NOMO-1 treated with dmso at 0.1 percent for 144 hours (cell line): ENCODE measurements at regions not wholly inside any gene's neighbourhood (a gene's known extent, or its start where the extent isn't known, plus 50 kb on each side); places are given as distances from the start of the nearest gene placed in this dataset.

Experiments
- DNase-seq: peaks from one replicate; lab custom pipeline; 2025; ENCODE audit not compliant: unreplicated experiment; lab: John Stamatoyannopoulos, UW

DNA sequence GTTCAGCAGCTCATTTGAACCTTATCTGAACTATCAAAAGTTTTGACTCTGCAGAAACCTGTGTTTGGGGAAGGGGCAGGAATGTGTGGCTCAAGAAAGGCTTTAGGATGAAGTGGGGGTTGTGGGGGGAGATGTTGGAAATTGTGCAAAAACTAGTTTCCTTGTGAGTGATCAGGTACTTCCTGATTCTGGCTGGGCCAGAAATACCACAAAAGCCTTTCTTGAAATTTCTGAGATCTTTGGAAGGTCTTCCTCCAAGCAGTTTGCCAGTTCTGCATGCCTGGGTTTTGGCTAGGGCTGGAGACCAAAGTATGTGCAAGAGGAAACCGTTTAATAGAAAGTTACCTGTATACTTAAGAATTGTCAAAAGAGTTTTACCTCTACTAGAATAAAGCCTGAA lies 116.6 kb downstream of the BMP2 start:
- DNase-seq, result peak; percentile 6

DNA sequence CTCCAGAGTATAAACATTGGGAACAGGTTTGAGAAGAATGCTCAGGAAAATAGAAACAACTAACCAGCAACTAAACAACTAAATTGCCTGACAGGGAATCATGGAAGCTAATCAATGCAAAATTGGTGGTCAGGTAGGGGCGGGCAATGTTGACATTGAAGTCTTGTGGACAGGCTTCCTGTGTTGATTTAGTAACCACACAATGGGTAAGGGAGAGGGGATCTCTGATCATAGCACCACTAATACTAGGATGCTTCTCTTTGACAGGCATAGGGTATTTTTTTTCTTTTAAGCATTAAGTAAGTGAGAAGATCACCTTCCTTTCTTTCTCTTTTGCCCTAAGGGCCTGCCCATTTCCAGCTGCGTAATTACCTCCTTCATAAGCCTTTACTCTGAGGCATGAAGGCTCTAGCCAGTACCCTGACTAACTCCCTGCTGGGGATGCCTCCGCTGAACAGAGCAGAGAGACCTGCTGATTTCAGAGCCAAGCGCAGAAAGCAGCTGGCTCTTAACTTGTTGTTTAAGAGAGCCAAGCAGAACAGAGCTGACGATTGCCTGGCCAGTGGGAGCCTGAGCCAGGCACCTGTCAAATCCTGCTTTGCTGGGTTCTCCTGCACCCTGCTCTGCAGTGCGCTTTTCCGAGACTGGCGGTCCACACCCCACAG lies 118.7 kb downstream of the BMP2 start:
- DNase-seq, result no peak

DNA sequence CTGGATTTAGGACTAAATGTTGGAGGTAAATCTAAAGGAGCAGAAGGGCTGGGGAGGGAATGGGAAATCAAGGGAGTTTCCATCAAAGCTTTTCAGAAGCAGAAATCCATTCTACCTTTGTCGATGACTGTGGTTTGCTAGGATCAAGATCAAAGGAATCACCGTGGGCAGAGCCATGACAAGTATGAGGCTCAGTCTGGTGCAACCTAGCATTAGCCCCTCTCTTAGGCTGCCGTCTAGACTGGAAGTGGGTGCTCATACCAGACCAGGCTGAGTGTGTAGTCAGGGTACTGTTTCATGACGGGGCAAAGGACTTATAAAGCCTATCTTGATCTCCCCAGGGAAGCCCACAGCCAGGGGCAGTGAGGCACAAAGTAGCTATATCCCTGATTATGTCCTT lies 120.5 kb downstream of the BMP2 start:
- no peak for DNase-seq

DNA sequence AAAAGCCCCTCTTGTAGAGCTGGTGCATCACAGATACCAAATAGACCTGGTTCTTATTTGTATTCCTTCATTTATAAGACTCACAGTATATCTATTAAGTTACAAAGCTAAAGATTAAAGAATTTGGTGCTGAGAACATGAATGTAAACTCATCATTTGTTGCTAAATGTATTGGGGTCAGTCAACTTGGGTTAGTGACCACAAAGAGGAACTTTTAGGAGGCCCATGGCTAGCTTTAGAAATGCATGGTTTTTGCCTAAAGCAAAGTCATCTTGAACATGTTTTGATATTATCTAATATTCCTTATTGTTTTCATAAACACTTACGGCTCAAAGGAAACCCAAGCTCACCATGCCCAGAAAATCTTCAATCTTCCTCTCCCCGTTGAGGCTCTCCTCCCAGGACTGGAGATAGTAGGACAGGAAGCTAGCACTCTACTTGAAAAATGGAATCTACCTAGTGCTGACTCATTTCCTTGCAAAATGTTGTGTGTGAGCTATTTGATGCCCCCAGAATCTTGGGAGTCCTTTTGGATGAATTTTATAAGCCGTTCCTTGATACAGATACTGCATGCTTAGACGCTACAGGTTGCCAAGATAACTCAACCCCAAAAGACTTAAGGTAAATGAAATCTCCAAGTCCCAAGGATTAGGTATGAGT lies 121.4 kb downstream of the BMP2 start:
- peak; percentile 18 for DNase-seq

DNA sequence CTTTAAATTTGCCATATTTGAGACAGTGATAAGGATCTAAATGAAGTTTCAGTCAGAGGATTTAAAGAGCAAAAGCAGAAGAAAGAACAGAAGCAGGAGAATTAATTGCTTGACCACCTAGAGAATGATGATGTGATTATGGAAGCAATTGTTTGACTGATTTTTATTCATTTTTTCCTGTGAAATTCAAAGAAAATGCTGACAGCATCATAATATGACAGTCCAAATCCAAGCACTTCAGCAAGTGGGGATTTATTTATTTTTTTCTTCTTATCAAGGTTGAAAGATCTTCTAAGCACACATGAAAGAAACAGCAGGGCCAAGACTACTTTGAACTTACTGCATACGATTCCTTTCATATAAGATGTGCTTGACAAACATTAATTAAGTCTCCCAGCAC lies 125.2 kb downstream of the BMP2 start:
- DNase-seq, result no peak

DNA sequence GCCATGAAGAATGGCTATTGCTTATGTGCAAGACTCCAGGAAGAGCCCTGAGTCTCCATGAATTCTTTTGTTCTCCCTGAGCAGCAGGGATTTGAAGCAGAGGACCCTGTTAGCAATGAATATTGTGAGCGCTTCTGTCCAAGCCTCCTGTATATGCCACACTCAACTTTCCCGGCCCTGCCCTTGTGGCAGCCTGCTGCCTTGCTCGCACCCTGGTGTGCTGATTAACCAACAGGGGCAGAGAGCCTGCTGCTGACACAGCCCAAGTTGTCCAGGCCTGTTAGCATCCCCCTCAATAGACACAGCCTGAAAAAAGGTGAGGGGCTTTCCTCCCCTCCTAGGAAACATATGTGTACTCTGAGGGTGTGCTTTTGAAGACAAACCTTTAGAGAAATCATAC lies 131.4 kb downstream of the BMP2 start:
- no peak for DNase-seq

DNA sequence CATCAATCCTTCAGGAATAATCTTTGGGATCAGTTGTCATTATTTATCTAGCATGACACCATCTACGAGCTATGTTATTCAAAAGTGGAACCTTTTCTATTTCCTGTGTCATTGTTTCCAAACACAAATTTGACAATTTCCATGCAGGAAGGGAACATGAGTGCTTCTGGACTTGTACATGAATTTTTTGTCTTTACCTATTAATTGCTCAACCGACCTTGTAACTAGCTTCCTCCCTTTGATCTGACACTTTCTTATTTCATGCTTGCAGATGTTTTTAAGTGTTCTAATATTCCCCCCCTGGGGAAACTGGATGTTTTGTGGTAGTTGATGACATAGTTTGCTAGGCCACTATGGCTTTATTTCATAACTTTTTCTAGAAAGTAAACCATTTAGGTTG lies 139.4 kb downstream of the BMP2 start:
- DNase-seq, result no peak

DNA sequence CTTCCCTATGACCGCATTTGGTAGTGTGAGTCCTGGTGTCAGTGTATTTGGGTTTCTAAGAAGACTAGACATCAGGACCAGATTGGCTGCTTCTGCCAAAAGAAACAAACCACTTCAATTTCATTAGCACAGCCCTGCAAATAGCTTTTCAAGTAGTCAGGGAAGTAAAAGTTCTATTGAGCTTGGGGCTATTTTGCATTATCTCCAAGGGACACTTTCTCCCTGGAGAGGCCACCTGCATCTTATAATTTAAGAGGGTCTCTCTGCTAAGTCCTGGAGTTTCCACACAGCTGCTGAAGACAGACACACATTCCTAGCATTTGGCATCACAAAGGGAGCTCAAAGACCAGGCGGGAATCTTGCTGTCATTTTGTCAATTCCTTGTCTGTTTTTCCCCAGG lies 141.2 kb downstream of the BMP2 start:
- DNase-seq, result no peak

DNA sequence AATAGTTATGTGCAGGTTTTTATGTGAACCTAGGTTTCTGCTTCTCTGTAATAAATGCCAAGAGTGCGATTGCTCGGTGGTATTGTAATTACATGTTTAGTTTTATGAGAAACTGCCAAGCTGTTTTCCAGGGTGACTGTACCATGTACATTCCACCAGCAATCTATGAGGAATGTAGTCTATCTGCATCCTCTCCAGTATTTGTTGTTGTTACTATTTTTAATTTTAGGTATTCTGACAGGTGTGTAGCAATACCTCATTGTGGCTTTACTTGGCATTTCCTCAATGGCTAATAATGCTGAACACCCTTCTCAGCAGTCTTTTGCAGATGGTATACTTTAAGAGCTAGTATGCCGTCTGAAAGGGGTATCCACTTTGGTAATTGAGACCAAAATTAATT lies 142.1 kb downstream of the BMP2 start:
- DNase-seq, result no peak

DNA sequence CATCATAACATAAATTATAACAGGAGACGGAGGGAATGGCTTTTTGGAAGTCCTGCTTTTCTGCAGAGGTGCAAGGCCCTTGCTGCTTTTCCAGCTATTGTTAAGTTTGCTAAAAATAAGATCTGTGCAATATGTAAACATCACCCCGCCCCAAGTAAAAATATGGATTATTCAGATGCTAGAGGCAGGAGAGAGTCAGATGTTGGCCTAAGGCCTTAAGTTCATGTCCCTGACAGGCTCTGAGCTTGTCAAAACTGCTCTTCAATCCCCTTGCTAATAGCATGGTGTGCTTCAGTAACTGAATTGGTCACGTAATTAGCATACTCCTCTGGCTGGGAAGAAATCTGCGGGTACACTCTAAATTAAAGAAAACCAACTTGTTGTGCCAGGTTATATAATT lies 147.5 kb downstream of the BMP2 start:
- DNase-seq, result no peak

DNA sequence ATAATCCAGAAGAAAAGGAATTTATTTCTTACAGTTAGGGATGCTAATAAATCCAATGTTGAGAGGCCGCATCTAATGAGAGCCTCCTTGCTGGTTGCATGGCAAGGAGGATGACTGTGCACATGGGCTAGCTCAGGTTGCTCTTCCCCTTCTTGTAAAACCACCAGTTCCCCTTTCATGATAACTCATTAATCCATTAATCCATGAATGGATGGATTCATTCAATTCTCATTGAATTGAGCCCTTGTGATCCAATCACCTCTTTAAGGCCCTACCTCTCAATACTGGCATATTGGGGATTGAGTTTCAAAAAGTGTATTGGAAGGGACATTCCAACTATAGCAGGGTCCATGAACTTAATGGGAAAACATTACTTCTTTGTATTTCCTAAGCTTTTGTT lies 149.5 kb downstream of the BMP2 start:
- no peak for DNase-seq

DNA sequence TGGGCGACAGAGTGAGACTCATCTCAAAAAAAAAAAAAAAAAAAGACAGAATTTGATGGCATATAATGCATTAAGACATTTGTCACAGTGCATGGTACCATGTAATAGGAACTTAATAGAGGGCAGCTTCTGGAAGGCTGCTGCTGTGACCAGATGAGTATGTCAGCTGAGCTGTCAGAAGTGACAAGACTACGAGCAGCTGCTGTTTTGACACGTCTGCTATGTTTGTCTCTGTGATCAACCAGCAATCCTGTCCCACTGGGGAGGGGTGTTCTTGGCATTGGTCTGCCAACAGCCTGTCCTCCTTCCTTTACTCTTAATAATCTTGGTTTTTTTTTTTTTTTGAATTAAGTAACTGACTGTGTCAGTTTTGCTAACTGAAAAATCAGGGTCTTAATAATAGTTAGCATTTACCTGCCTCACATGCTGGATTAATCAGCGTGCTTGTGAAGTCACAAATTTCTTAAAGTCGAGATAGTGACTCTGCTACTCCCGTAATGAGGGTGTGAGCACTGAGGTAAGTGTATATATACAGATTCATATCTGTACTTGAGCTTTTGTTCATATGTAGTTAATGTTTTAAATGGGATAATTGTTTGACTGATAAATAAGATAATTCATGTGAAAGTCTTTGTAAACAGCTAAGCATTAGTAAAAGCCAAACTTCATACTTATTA lies 152.4 kb downstream of the BMP2 start:
- no peak for DNase-seq

DNA sequence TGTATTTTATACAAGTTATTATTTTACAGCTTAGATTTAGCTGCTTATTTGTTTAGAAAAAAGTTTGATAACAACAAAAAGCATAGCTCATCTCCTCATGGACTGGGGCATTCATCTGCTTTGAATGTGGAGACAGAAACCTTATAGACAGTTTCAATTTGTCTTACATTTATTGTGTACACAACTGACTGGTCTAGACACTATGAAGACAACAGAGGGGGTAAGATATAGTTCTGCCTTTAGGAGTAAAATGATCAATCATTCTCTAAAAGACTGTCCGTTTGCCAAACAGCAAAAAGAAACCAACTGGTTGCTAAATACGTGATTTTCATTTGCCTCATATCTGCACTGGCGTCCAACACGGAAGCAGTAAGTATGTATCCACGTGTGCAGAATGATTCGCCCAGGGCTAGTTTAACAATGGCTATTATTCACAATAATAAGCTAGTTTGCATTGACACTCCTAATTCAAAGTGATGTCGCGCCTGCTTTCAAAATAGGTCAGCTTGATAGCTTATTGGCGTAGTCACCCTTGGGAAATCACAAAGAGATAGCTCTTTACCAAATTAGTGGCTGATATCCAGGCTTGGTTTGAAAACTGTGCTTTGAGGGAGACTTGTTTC lies 153.6 kb downstream of the BMP2 start:
- DNase-seq, result no peak

DNA sequence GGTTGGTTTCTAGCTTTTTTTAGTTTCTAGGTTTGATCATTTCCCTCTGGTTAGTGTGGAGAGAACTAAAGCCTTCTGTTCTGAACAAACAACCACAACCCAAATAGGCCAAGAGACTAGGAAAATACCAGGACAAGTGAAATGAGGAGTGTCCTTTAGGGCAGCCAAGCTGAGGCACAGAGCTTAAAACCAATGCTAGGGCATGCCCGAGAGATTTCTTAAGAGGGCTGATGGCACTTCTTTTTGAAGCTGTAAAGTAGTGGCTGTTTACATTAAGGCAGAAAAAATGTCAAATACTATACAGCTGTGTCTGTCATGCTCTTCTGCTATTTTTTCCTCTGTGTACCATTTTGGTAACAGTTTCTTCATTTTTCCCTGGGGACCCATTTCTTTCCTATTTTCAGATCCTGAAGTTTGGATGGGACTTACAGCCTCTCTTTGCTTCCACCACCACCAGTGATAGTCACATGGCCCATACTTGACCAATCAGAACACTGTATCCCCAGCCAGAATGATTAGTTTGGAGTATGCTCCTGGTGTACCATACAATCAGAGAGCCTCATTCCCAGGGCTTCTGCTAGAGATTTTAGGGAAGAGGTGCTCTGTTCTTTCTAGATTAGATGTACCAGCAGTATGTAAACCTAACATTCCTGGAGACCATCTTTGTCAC lies 154.4 kb downstream of the BMP2 start:
- DNase-seq, result no peak

DNA sequence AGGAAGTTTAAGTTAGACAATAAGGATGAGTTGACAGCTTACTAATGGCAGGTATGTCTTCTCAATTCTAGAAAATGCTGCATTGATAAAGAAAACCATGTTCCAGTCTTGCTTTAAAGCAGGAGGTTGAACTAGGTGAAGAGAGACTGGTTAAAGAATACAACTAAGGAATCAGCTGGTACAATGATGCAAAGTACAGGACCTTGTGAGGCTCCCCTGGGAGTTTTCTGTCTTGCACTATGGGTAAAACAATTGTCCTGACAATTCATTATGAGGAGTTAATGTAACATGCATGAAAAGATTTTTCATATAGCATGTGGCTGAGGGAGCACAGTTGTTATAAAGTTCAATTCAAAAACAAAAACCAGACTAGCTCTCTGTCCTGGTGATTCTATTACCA lies 157.2 kb downstream of the BMP2 start:
- no peak for DNase-seq

DNA sequence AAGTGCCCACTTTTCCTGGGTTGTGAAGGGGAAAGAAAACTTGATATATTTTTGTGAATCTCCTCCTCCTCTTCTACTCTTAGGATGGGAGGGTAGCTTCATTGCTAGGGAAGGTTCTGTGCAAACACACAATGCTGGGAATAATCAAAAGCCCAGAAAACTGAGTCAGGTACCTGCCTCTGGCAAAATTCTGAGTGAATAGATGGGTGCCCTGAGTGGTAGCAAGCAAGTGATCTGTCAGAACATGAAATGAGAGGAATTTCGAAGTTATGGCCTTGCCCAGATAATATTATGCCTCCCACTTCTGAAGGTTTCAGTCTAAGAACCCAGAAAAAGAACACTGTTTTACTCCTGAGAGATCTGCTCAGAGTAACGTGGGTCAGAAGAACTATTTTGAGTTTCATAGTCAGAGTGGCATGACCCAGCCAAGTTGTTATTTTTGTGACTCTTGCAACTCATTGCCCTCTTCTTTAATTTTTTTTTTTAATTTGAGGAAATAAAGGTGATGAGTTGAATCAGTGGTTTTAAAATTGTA lies 158.3 kb downstream of the BMP2 start:
- no peak for DNase-seq

DNA sequence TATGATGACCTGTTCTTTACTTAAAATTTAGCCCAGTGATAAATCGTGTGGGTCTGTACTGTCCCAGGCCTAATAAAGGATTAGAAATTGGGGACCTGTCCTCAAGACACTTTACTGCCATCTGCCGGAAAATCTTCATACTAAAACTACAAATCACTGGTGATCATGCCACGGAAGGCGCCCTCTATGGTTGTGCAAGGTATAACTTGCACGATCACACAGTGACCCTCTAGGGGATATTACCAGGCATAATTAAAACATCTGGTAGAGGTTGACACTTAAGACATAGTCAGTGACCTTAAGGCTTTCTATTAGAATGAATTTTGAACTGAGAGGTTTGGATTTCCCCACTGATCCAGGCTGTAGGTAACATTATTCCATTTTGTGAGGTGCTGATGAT lies 172.6 kb downstream of the BMP2 start:
- peak; percentile 9 for DNase-seq

DNA sequence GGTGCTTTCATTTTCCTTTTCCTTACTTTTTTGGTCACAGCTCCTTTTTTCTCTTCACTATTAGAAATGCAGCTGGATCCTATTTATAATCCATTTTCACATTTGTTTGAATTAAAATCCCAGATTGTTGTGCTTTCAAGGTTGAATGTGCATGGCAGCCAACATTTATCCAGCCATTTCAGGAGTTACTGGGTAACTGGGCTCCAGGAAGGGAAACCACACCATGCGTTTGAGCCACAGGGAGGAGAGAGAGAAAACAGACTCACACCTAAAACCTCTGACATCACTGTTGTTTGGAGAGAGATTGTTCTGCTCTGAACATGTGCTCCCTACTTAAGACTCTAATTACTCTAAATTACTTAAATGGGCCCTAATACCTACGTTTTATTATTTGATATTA lies 173.4 kb downstream of the BMP2 start:
- DNase-seq, result no peak

DNA sequence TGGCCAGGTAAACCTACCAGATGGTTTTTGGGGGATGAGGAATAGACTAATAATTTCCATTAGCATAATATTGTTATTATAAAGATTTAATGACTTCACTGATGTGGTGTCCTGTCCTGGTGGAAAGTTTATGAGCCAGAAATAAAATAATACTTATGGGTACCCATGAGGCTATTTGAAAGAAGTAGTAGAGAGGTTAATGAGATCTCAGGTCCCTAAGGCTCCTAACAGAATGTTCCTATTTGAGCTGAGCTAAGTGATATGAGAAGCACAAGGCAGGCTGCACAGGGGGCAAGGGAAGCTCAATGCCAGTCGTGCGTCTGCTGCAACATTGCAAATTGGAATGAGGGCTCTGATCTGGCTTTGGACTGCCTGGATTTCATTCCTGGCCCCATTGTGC lies 174.1 kb downstream of the BMP2 start:
- DNase-seq, result no peak

DNA sequence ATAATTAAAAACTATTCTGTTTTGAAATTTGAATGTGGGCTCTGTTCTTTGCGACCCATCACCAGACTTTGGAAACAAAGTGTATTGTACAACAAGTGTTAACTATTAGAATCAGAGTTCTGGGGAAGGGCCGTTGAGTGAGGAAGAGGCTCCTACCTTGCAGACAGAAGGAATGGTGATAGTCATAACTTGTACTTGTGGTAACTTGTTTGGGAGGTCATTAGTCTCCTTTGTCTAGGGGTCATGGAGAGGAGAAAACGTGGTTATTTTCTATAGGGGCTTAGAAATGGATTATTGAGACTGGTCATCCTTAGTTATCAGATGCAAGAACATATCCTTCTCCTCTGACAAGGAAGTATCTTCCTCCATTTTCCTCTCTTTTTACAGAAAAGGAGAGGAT lies 174.8 kb downstream of the BMP2 start:
- no peak for DNase-seq

DNA sequence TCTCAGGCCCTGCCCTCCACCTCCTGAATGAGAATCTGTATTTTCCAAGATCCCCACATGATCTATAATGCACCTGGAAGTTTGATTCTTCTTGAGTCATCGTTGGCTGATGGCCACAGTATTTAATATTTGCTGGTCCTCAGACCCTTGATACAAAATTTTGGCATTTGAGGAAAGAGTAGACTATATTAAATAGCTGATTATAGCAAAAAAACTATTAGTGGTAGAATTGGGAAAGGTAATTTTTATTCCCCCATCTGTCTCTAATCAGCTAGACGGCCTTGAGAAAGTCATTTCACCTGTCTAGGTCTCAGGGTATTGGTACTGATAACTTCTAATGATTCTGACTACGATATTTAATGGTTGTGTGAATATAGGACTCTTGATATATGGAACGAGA lies 176.8 kb downstream of the BMP2 start:
- no peak for DNase-seq
